ENCODE measurements at regions not wholly inside any gene's neighbourhood (a gene's known extent, or its start where the extent isn't known, plus 50 kb on each side); places are given as distances from the start of the nearest gene placed in this dataset.

DNA sequence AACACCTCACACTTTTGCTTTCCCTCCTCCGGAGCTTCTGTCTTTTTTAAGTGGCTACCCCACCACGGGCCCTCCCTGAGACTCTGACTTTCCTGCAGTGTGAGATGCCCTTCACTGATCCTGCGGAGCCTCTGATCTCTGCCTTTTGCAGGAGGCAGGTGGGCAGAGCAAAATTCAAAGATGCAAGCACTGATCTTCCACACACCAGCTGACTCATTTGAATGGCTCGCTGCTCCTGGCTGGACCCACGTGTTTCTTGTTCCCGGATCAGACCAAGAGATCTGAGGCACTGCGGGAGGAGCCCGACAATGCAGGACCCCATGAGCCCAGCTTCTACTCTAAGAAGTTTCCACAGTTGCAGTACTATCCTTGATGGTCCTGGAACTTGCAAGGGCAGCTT is 1607.9 kb upstream of the TENM3 start:
- TF ChIP-seq POLR2AphosphoS5 (IDR thresholded peaks at IDR 0.05; ENCODE audit: low read depth, low read length): no peak
- TF ChIP-seq POLR2A (IDR thresholded peaks at IDR 0.05; ENCODE audit: borderline replicate concordance, extremely low read depth, insufficient read depth, insufficient read length): no peak
- no peak for TF ChIP-seq FOSL1 (IDR thresholded peaks at IDR 0.05; ENCODE audit: low read depth)
- TF ChIP-seq, protein P1, sequence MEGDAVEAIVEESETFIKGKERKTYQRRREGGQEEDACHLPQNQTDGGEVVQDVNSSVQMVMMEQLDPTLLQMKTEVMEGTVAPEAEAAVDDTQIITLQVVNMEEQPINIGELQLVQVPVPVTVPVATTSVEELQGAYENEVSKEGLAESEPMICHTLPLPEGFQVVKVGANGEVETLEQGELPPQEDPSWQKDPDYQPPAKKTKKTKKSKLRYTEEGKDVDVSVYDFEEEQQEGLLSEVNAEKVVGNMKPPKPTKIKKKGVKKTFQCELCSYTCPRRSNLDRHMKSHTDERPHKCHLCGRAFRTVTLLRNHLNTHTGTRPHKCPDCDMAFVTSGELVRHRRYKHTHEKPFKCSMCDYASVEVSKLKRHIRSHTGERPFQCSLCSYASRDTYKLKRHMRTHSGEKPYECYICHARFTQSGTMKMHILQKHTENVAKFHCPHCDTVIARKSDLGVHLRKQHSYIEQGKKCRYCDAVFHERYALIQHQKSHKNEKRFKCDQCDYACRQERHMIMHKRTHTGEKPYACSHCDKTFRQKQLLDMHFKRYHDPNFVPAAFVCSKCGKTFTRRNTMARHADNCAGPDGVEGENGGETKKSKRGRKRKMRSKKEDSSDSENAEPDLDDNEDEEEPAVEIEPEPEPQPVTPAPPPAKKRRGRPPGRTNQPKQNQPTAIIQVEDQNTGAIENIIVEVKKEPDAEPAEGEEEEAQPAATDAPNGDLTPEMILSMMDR (IDR thresholded peaks at IDR 0.05 in 2 of 3, conservative IDR thresholded peaks at IDR 0.05 in 1 of 3; ENCODE audit: borderline replicate concordance in 1 of 3, insufficient read depth in 1 of 3, low read depth in 2 of 3, low read length in 2 of 3): no peak
- no peak for TF ChIP-seq SRF (IDR thresholded peaks at IDR 0.05; ENCODE audit: low read depth)
- TF ChIP-seq SP1 (IDR thresholded peaks at IDR 0.05; ENCODE audit: low read depth): no peak
- no peak for TF ChIP-seq EZH2 (IDR thresholded peaks at IDR 0.05)
- TF ChIP-seq, protein P2, sequence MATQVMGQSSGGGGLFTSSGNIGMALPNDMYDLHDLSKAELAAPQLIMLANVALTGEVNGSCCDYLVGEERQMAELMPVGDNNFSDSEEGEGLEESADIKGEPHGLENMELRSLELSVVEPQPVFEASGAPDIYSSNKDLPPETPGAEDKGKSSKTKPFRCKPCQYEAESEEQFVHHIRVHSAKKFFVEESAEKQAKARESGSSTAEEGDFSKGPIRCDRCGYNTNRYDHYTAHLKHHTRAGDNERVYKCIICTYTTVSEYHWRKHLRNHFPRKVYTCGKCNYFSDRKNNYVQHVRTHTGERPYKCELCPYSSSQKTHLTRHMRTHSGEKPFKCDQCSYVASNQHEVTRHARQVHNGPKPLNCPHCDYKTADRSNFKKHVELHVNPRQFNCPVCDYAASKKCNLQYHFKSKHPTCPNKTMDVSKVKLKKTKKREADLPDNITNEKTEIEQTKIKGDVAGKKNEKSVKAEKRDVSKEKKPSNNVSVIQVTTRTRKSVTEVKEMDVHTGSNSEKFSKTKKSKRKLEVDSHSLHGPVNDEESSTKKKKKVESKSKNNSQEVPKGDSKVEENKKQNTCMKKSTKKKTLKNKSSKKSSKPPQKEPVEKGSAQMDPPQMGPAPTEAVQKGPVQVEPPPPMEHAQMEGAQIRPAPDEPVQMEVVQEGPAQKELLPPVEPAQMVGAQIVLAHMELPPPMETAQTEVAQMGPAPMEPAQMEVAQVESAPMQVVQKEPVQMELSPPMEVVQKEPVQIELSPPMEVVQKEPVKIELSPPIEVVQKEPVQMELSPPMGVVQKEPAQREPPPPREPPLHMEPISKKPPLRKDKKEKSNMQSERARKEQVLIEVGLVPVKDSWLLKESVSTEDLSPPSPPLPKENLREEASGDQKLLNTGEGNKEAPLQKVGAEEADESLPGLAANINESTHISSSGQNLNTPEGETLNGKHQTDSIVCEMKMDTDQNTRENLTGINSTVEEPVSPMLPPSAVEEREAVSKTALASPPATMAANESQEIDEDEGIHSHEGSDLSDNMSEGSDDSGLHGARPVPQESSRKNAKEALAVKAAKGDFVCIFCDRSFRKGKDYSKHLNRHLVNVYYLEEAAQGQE (IDR thresholded peaks at IDR 0.05; ENCODE audit: low read depth): no peak
- TF ChIP-seq ZFX (IDR thresholded peaks at IDR 0.05): no peak
- TF ChIP-seq EZH2phosphoT487 (IDR thresholded peaks at IDR 0.05; ENCODE audit: borderline replicate concordance): no peak
- TF ChIP-seq TCF7L2 (IDR thresholded peaks at IDR 0.05; ENCODE audit: borderline replicate concordance, extremely low read depth, insufficient read depth, insufficient read length): no peak

All from HCT116 (cell line).